A549 (cell line): ENCODE measurements at regions not wholly inside any gene's neighbourhood (a gene's known extent, or its start where the extent isn't known, plus 50 kb on each side); places are given as distances from the start of the nearest gene placed in this dataset.

Experiments
- GATA3 ChIP-seq: IDR thresholded peaks from 2 replicates; pipeline ENCODE4 v1.6.1; 2012; ENCODE audit warnings: borderline replicate concordance
- HOXA7 ChIP-seq: fragments of 250-450 bp; sonication (Bioruptor Pico); IDR thresholded peaks from 2 replicates; pipeline ENCODE4 v1.5.0; 2020; ENCODE audit warnings: mild to moderate bottlenecking, moderate library complexity
- POLR2A ChIP-seq: IDR thresholded peaks from 2 replicates; pipeline ENCODE4 v1.6.1; 2012; ENCODE audit warnings: mild to moderate bottlenecking, low read length
- POLR2AphosphoS2 ChIP-seq: conservative IDR thresholded peaks from 2 replicates; pipeline ENCODE4 v1.6.1; 2012; ENCODE audit warnings: low read length, improper control_type of control experiment, inconsistent platforms
- REST ChIP-seq: fragments of 200-600 bp; sonication (generic); IDR thresholded peaks from 2 replicates; pipeline ENCODE4 v1.6.1; 2016; ENCODE audit warnings: antibody characterized with exemption, mild to moderate bottlenecking, moderate library complexity

DNA sequence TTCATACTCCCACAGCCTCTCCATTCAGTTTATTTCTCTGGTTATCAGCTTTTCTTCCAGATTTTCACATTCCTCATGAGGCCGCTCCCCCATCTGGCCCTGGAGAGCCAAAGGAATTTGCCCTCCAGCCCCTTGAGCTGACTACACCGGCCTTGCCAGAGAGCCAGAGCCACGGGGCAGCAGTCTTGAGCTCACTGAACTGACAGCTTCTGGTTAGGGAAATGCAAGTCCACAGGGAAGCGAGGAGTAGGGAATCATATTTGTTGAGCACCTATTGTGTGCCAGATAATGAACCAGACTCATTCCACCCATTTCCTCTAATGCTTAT lies 102.4 kb downstream of the ABCC12 start:
- TF ChIP-seq POLR2A (no peak), HOXA7 (no peak), GATA3 (no peak), REST (no peak), POLR2AphosphoS2 (no peak)
